ENCODE measurements at regions not wholly inside any gene's neighbourhood (a gene's known extent, or its start where the extent isn't known, plus 50 kb on each side); places are given as distances from the start of the nearest gene placed in this dataset.

DNA sequence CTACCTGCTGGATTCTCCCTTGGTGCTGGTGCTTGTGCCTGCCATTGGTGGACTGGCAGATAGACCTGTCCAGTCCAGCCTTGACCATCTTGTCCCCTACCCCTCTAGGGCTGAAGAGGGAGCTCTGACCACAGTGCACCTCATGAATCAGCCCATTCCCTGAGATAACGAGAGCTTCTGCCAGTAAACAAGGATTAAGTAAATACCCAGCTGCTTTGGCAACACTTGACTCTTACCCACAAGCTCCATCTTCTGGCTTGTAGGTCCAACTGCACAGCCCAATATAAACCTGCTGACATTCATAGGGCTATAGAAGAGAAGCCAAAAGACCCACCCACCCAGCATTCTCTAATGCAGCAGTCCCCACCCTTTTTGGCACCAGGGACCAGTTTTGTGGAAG lies 186.4 kb downstream of the PIK3C3 start (continued):
- TF ChIP-seq TCF12 (IDR thresholded peaks at IDR 0.05), result no peak

DNA sequence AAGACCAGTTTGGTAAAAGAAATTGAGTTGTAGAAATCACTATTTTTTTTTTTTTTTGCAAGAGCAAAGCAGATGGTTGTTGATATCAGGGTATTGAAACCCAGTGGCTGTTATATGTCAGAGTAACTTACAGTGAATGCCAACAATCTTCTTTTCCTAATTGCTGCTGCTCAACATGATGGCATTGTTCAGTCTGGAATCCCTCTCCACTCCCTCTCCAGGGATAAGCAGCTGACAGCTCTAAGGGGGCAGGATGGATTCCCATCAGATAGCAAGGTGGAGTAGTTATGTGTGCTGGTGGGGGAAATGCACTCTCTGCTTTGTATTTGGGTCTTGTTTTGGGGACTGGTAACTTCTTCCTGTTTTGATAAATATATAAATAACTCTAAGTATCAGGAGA lies 200.0 kb downstream of the PIK3C3 start:
- H3F3A ChIP-seq (replicated peaks; ENCODE audit: insufficient read depth), result no peaks in the 10 kb centered on the region
- POLR2A ChIA-PET, result no interaction called here
- peaks cover 0 to 17% of the 10 kb centered on the region in 2 experiments; a peak in 2 of 4 replicates for H3K4me1 ChIP-seq (ENCODE audit: control insufficient read depth in 1 of 2, insufficient read depth in 2 of 2, low read depth in 1 of 2, low read length in 1 of 2)
- no peaks in the 10 kb centered on the region for H3K9me3 ChIP-seq
- CTCF ChIA-PET, result interaction anchor here (1.0 to 2.3 kb wide), 3 partner anchors 19 to 119 kb away, joined by 3 to 13 read pairs (median 4); no protein-coding TSS in a partner anchor
- H3K27me3 ChIP-seq (ENCODE audit: insufficient read depth), result no peaks in the 10 kb centered on the region
- no peaks in the 10 kb centered on the region for H3K36me3 ChIP-seq (replicated peaks in 1 of 2; ENCODE audit: control insufficient read depth in 1 of 2, insufficient read depth in 2 of 2, low read length in 1 of 2)
- no peaks in the 10 kb centered on the region for H3K9me2 ChIP-seq
- DNase-seq, result peak; percentile 56
- no peak overlapping the region for H2AFZ ChIP-seq (ENCODE audit: low read depth)
- H3K9ac ChIP-seq, result no peak overlapping the region
- H3K4me2 ChIP-seq, result no peak overlapping the region
- no peaks in the 10 kb centered on the region for H3K79me2 ChIP-seq (ENCODE audit: insufficient read depth)
- peak overlapping the region in 1 of 2 experiments; percentile 71; a peak in 2 of 4 replicates for H3K27ac ChIP-seq (ENCODE audit: low read depth in 2 of 2, low read length in 1 of 2)
- H3K4me3 ChIP-seq (ENCODE audit: low read depth in 2 of 2, low read length in 1 of 2), result no peak overlapping the region
- no peaks in the 10 kb centered on the region for H4K20me1 ChIP-seq (ENCODE audit: insufficient read depth)
- TF ChIP-seq EP300 (IDR thresholded peaks at IDR 0.05; ENCODE audit: borderline replicate concordance in 1 of 2, low read depth in 1 of 2, low read length in 1 of 2) (peak in 1 of 2 experiments; percentile 90; a peak in 2 of 4 replicates), RXRA (IDR thresholded peaks at IDR 0.05; ENCODE audit: borderline replicate concordance, low read depth) (no peak), TCF12 (IDR thresholded peaks at IDR 0.05) (peak; percentile 55), MXI1 (IDR thresholded peaks at IDR 0.05; ENCODE audit: low read depth, low read length) (peak; percentile 63; the same call in 1 of the 2 replicates), GATA2 (CRISPR knock-in tag; IDR thresholded peaks at IDR 0.05) (peak; percentile 95), YY1 (IDR thresholded peaks at IDR 0.05; ENCODE audit: low read depth) (no peak), FOXM1 (IDR thresholded peaks at IDR 0.05; ENCODE audit: low read depth) (no peak), SMC3 (IDR thresholded peaks at IDR 0.05; ENCODE audit: low read depth, low read length) (no peak), NRF1 (IDR thresholded peaks at IDR 0.05; ENCODE audit: low read depth, low read length) (no peak), RCOR1 (IDR thresholded peaks at IDR 0.05; ENCODE audit: low read length) (peak; percentile 88), TAF1 (IDR thresholded peaks at IDR 0.05; ENCODE audit: borderline replicate concordance, low read depth, low read length) (no peak), CHD2 (IDR thresholded peaks at IDR 0.05; ENCODE audit: low read length, partially characterized antibody) (peak; percentile 75), NFIC (IDR thresholded peaks at IDR 0.05; ENCODE audit: borderline replicate concordance) (no peak), GABPA (IDR thresholded peaks at IDR 0.05; ENCODE audit: low read depth) (no peak), FOXJ3 (CRISPR knock-in tag; IDR thresholded peaks at IDR 0.05) (peak; percentile 83), JUND (IDR thresholded peaks at IDR 0.05) (no peak), FOSL2 (IDR thresholded peaks at IDR 0.05; ENCODE audit: borderline replicate concordance, low read depth) (no peak), ELF1 (IDR thresholded peaks at IDR 0.05) (no peak), MEF2A (IDR thresholded peaks at IDR 0.05; ENCODE audit: borderline replicate concordance, low read depth) (no peak)
- TF ChIP-seq, protein P1, sequence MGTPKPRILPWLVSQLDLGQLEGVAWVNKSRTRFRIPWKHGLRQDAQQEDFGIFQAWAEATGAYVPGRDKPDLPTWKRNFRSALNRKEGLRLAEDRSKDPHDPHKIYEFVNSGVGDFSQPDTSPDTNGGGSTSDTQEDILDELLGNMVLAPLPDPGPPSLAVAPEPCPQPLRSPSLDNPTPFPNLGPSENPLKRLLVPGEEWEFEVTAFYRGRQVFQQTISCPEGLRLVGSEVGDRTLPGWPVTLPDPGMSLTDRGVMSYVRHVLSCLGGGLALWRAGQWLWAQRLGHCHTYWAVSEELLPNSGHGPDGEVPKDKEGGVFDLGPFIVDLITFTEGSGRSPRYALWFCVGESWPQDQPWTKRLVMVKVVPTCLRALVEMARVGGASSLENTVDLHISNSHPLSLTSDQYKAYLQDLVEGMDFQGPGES (IDR thresholded peaks at IDR 0.05; ENCODE audit: low read depth, low read length), result no peak
- TF ChIP-seq, protein P2, sequence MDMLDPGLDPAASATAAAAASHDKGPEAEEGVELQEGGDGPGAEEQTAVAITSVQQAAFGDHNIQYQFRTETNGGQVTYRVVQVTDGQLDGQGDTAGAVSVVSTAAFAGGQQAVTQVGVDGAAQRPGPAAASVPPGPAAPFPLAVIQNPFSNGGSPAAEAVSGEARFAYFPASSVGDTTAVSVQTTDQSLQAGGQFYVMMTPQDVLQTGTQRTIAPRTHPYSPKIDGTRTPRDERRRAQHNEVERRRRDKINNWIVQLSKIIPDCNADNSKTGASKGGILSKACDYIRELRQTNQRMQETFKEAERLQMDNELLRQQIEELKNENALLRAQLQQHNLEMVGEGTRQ (IDR thresholded peaks at IDR 0.05; ENCODE audit: borderline replicate concordance, low read depth, low read length), result no peak
- TF ChIP-seq, protein P3, sequence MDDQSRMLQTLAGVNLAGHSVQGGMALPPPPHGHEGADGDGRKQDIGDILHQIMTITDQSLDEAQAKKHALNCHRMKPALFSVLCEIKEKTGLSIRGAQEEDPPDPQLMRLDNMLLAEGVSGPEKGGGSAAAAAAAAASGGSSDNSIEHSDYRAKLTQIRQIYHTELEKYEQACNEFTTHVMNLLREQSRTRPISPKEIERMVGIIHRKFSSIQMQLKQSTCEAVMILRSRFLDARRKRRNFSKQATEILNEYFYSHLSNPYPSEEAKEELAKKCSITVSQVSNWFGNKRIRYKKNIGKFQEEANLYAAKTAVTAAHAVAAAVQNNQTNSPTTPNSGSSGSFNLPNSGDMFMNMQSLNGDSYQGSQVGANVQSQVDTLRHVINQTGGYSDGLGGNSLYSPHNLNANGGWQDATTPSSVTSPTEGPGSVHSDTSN (IDR thresholded peaks at IDR 0.05), result no peak
- TF ChIP-seq, protein P4, sequence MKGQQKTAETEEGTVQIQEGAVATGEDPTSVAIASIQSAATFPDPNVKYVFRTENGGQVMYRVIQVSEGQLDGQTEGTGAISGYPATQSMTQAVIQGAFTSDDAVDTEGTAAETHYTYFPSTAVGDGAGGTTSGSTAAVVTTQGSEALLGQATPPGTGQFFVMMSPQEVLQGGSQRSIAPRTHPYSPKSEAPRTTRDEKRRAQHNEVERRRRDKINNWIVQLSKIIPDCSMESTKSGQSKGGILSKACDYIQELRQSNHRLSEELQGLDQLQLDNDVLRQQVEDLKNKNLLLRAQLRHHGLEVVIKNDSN (IDR thresholded peaks at IDR 0.05; ENCODE audit: borderline replicate concordance, low read depth), result no peak
- TF ChIP-seq, protein P5, sequence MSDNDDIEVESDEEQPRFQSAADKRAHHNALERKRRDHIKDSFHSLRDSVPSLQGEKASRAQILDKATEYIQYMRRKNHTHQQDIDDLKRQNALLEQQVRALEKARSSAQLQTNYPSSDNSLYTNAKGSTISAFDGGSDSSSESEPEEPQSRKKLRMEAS (IDR thresholded peaks at IDR 0.05; ENCODE audit: low read depth), result no peak
- TF ChIP-seq, protein P6, sequence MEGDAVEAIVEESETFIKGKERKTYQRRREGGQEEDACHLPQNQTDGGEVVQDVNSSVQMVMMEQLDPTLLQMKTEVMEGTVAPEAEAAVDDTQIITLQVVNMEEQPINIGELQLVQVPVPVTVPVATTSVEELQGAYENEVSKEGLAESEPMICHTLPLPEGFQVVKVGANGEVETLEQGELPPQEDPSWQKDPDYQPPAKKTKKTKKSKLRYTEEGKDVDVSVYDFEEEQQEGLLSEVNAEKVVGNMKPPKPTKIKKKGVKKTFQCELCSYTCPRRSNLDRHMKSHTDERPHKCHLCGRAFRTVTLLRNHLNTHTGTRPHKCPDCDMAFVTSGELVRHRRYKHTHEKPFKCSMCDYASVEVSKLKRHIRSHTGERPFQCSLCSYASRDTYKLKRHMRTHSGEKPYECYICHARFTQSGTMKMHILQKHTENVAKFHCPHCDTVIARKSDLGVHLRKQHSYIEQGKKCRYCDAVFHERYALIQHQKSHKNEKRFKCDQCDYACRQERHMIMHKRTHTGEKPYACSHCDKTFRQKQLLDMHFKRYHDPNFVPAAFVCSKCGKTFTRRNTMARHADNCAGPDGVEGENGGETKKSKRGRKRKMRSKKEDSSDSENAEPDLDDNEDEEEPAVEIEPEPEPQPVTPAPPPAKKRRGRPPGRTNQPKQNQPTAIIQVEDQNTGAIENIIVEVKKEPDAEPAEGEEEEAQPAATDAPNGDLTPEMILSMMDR (IDR thresholded peaks at IDR 0.05), result no peak
